ENCODE measurements at regions not wholly inside any gene's neighbourhood (a gene's known extent, or its start where the extent isn't known, plus 50 kb on each side); places are given as distances from the start of the nearest gene placed in this dataset.

GRCh38 chr22:22996511-22997261, 73.6 kb upstream of the GNAZ start:
- TF ChIP-seq CTCF (IDR thresholded peaks at IDR 0.05) = no peak

GRCh38 chr22:22997262-22997898, 72.9 kb upstream of the GNAZ start:
- TF ChIP-seq CTCF (IDR thresholded peaks at IDR 0.05) = no peak

- no peak for TF ChIP-seq CTCF (IDR thresholded peaks at IDR 0.05)
Measured at GRCh38 chr22:22997988-22998387, 72.3 kb upstream of the GNAZ start.

- no peak for TF ChIP-seq CTCF (IDR thresholded peaks at IDR 0.05)
Measured at GRCh38 chr22:22999523-22999922, 70.8 kb upstream of the GNAZ start.

GRCh38 chr22:23000657-23001347, 69.5 kb upstream of the GNAZ start:
- no peak for TF ChIP-seq CTCF (IDR thresholded peaks at IDR 0.05)

GRCh38 chr22:23001463-23001862, 68.9 kb upstream of the GNAZ start:
- TF ChIP-seq CTCF (IDR thresholded peaks at IDR 0.05) = no peak

GRCh38 chr22:23002612-23003180, 67.6 kb upstream of the GNAZ start:
- no peak for TF ChIP-seq CTCF (IDR thresholded peaks at IDR 0.05)
